Muscle of leg (tissue), 3 donors: ENCODE measurements at regions not wholly inside any gene's neighbourhood (a gene's known extent, or its start where the extent isn't known, plus 50 kb on each side); places are given as distances from the start of the nearest gene placed in this dataset.

Experiments used
- DNase-seq: peaks from one replicate; pipeline ENCODE4 v3.0.0; 2013
- H3K27ac ChIP-seq: one replicate; pipeline ENCODE4 v1.5.1; 2013; ENCODE audit warnings: mild to moderate bottlenecking, low read length, control low read depth
- H3K27me3 ChIP-seq: one replicate; pipeline ENCODE4 v1.6.1; 2013; ENCODE audit warnings: low read length; ENCODE audit not compliant: control insufficient read depth, insufficient read depth
- H3K36me3 ChIP-seq: one replicate; pipeline ENCODE4 v1.6.1; 2013; ENCODE audit warnings: low read length; ENCODE audit not compliant: control insufficient read depth, insufficient read depth
- H3K4me1 ChIP-seq: one replicate; pipeline ENCODE4 v1.6.1; 2013; ENCODE audit warnings: low read length; ENCODE audit not compliant: control insufficient read depth, insufficient read depth
- H3K4me3 ChIP-seq: one replicate; pipeline ENCODE4 v1.5.1; 2013; ENCODE audit warnings: low read length, control low read depth
- H3K9me3 ChIP-seq: replicated peaks from 2 replicates; pipeline ENCODE4 v1.6.1; 2013; ENCODE audit warnings: low read depth, low read length; ENCODE audit not compliant: control insufficient read depth
- WGBS: methylation state at CpG from one replicate; pipeline ENCODE4 v1.1.5; 2013; ENCODE audit warnings: missing lambda C conversion rate; ENCODE audit not compliant: insufficient coverage; 5-methylcytosine and 5-hydroxymethylcytosine counted together

DNA sequence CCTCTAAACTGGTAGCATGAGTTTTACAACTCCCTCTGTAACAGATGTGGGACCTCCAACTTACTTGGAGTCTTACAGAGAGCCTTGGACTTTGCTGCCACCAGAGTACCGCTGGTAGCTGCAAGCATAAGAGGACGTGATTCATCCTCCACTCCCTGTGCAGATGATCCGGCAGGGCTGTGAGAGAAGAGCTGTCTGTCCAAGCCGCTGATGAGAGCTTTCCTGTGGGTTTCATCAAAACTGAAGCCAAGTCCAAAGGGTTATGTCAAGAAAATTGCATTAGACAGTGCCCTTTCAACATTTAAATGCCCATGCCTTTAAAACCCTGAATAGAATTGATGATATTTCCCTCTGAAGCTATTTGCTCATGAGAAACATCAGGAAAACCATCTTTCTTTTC lies 85.8 kb downstream of the LLPH start:
- Histone ChIP-seq H3K27ac (no peak overlapping the region), H3K36me3 (no peaks in the 10 kb centered on the region), H3K4me3 (no peak overlapping the region), H3K9me3 (no peaks in the 10 kb centered on the region), H3K27me3 (no peaks in the 10 kb centered on the region), H3K4me1 (peaks cover 5% of the 10 kb centered on the region)
- no peak for DNase-seq
- WGBS, result 50% methylated on average over 1 of the region's 4 CpGs

DNA sequence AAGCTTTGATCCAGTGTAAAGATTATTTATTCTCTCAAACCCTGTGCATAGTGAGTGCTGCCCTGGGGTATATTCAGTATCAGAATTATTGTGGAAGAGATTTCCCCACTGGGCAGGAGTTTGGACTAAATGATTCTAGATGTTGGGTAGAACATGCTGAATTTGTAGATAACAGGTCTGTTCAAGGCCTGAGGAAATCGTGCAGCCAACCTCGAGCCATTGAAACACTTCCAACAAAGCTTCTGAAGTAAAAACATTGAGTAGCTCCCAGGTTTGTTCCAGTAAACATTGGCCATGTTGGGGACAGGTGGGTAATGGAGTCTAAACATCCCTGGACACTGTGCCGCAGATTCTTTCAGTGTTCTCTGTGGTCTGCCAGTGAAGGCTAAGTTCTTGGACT lies 87.5 kb downstream of the LLPH start:
- WGBS, result 100% methylated on average over 1 of the region's 3 CpGs
- H3K27ac ChIP-seq, result no peak overlapping the region

GRCh38 chr12:66041651-66042363 lies 88.7 kb downstream of the LLPH start:
- Histone ChIP-seq H3K4me3 (no peak overlapping the region), H3K27me3 (no peaks in the 10 kb centered on the region), H3K36me3 (no peaks in the 10 kb centered on the region), H3K4me1 (peaks cover 5% of the 10 kb centered on the region), H3K27ac (no peak overlapping the region), H3K9me3 (no peaks in the 10 kb centered on the region)
- no CpG with 5 or more reads among the region's 10 CpGs for WGBS
- no peak for DNase-seq

More for the DNA sequence above, 87.5 kb downstream of the LLPH start:
- Histone ChIP-seq H3K36me3 (no peaks in the 10 kb centered on the region), H3K4me3 (no peak overlapping the region), H3K9me3 (no peaks in the 10 kb centered on the region), H3K27me3 (no peaks in the 10 kb centered on the region), H3K4me1 (peaks cover 5% of the 10 kb centered on the region)
- no peak for DNase-seq

GRCh38 chr12:66036317-66036716 lies 94.2 kb downstream of the LLPH start:
- Histone ChIP-seq H3K27ac (peak overlapping the region; percentile 17), H3K4me3 (no peak overlapping the region), H3K4me1 (peaks cover 5% of the 10 kb centered on the region), H3K9me3 (no peaks in the 10 kb centered on the region), H3K36me3 (no peaks in the 10 kb centered on the region), H3K27me3 (no peaks in the 10 kb centered on the region)
- 0% methylated on average over 1 of the region's 4 CpGs for WGBS
- DNase-seq, result peak; percentile 56

- H3K36me3 ChIP-seq, result no peaks in the 10 kb centered on the region
- WGBS, result no CpG with 5 or more reads among the region's 4 CpGs
- H3K27me3 ChIP-seq, result no peaks in the 10 kb centered on the region
- no peaks in the 10 kb centered on the region for H3K9me3 ChIP-seq
- DNase-seq, result peak; percentile 68
- H3K4me3 ChIP-seq, result no peak overlapping the region
- peaks cover 5% of the 10 kb centered on the region for H3K4me1 ChIP-seq
- H3K27ac ChIP-seq, result no peak overlapping the region
Observed at GRCh38 chr12:66035288-66035966, 95.1 kb downstream of the LLPH start.

GRCh38 chr12:66033151-66033550 lies 97.4 kb downstream of the LLPH start:
- DNase-seq, result no peak
- Histone ChIP-seq H3K27me3 (no peaks in the 10 kb centered on the region), H3K4me1 (peaks cover 5% of the 10 kb centered on the region), H3K9me3 (no peaks in the 10 kb centered on the region), H3K36me3 (no peaks in the 10 kb centered on the region), H3K27ac (no peak overlapping the region), H3K4me3 (no peak overlapping the region)
- WGBS, result 65% methylated on average over 3 of the region's 3 CpGs

- no CpG with 5 or more reads among the region's 2 CpGs for WGBS
- Histone ChIP-seq H3K9me3 (no peaks in the 10 kb centered on the region), H3K4me3 (no peak overlapping the region), H3K27me3 (no peaks in the 10 kb centered on the region), H3K27ac (no peak overlapping the region), H3K36me3 (no peaks in the 10 kb centered on the region), H3K4me1 (peaks cover 5% of the 10 kb centered on the region)
- DNase-seq, result no peak
Observed at GRCh38 chr12:66032739-66033138, 97.8 kb downstream of the LLPH start.

- no CpG with 5 or more reads among the region's 2 CpGs for WGBS
- H3K36me3 ChIP-seq, result no peaks in the 10 kb centered on the region
- H3K4me1 ChIP-seq, result no peaks in the 10 kb centered on the region
- DNase-seq, result no peak
- H3K27me3 ChIP-seq, result no peaks in the 10 kb centered on the region
- H3K27ac ChIP-seq, result no peak overlapping the region
- H3K4me3 ChIP-seq, result no peak overlapping the region
- no peaks in the 10 kb centered on the region for H3K9me3 ChIP-seq
Observed at GRCh38 chr12:66030217-66030781, 100.3 kb downstream of the LLPH start.

- no peaks in the 10 kb centered on the region for H3K4me1 ChIP-seq
- no peak overlapping the region for H3K27ac ChIP-seq
- H3K36me3 ChIP-seq, result no peaks in the 10 kb centered on the region
- no peaks in the 10 kb centered on the region for H3K27me3 ChIP-seq
- DNase-seq, result no peak
- no CpG with 5 or more reads among the region's 2 CpGs for WGBS
- H3K4me3 ChIP-seq, result no peak overlapping the region
- no peaks in the 10 kb centered on the region for H3K9me3 ChIP-seq
Observed at GRCh38 chr12:66028390-66028789, 102.2 kb downstream of the LLPH start.

- H3K4me1 ChIP-seq, result no peaks in the 10 kb centered on the region
- WGBS, result no CpG with 5 or more reads among the region's 2 CpGs
- no peak overlapping the region for H3K4me3 ChIP-seq
- no peaks in the 10 kb centered on the region for H3K36me3 ChIP-seq
- no peaks in the 10 kb centered on the region for H3K27me3 ChIP-seq
- DNase-seq, result no peak
- H3K27ac ChIP-seq, result no peak overlapping the region
- no peaks in the 10 kb centered on the region for H3K9me3 ChIP-seq
Observed at GRCh38 chr12:66025477-66025876, 105.1 kb downstream of the LLPH start.
